HG03175 (cell line): ENCODE measurements at regions not wholly inside any gene's neighbourhood (a gene's known extent, or its start where the extent isn't known, plus 50 kb on each side); places are given as distances from the start of the nearest gene placed in this dataset.

Source experiments
- ATAC-seq: cut with Tn5 transposase; IDR thresholded peaks from one replicate; pipeline ENCODE4 v1.9.1; 2021; ENCODE audit warnings: mild to moderate bottlenecking, moderate library complexity; ENCODE audit not compliant: unreplicated experiment

DNA sequence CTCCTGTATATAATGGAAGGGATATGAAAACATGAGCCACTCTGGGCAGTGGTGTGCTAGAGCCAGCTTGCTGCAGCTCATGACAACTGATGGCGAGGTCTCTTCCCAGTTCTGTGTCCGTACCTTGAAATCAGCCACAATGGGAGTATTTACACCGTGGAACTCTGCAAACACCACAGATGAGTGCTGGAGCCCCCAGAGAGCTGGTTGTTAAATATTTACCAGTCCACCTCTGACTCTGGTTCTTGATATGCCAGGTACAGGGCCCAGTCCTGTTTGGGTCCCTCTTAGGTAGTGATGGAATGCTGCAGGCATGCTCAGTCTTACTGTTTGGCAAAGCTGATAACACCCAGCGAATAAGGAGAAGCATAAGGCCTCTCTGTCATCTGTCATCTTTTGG is 116.1 kb upstream of the GLI2 start:
- ATAC-seq, result no peak

DNA sequence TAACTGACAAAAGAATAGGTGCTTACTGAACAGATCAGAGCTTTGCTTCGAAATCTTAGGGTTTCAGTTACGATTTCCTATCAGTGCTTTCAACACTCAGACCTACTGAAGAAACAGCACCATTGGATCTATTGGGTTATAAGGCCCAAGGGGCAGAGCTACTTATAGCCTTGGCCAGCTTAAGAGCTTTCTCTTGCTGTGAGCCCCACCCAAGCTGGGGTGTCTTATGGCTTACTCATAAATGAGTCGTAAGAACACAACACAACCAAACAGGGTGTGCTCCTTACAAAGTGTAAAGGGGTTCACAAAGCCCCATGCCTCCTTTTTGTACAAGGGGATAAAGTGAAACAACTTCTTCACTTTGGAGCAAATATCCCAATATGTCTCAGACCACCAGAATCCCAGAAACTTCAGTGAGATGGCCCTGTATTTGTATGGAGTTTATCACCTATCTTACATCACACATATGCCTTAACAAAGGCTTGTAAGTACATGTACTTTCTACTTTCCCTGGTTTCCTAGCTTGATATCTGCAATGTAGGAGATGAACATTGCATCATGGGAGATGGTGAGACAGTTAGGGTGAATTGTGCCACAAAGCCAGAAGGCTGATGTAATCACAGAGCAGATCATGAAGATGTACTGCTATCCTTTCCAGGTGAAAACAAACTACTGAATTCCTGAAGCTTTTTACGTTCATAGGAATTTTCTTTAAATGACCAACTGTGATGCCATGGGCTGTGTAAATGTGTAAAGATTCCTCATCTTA is 115.5 kb upstream of the GLI2 start:
- ATAC-seq, result no peak

DNA sequence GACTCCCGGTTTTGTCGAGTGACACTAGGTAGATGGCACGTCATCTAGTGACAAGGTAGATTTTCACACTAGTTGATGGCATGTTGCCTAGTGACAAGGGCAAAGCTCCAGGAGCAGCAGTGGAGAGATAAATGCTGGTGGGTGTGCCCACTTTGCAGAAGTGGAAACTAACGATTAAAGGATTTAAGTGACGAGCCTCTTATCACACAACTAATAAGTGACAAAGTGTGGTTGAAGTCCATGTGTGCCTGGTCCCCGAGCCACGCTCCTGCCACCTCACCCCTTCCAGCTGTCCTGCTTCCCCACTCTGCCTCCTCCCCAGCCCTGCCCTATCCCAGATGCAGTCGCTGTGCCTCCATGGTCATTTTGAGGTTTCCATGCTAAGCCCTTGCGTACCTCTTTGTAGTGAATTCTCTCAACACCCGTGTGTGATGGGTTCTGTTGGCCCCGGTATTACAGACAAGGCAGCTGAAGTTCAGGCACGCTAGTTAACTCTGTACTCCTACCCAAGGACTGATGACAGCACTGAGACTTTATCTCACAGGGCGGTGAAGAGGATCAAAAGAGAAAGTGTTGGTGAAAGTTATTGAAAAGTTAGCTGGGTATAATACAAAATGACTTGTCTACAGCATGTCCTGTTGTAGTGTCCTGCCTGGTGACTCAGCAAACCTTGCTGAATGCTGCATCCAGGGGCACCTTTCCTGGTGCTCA is 113.4 kb upstream of the GLI2 start:
- ATAC-seq, result no peak

DNA sequence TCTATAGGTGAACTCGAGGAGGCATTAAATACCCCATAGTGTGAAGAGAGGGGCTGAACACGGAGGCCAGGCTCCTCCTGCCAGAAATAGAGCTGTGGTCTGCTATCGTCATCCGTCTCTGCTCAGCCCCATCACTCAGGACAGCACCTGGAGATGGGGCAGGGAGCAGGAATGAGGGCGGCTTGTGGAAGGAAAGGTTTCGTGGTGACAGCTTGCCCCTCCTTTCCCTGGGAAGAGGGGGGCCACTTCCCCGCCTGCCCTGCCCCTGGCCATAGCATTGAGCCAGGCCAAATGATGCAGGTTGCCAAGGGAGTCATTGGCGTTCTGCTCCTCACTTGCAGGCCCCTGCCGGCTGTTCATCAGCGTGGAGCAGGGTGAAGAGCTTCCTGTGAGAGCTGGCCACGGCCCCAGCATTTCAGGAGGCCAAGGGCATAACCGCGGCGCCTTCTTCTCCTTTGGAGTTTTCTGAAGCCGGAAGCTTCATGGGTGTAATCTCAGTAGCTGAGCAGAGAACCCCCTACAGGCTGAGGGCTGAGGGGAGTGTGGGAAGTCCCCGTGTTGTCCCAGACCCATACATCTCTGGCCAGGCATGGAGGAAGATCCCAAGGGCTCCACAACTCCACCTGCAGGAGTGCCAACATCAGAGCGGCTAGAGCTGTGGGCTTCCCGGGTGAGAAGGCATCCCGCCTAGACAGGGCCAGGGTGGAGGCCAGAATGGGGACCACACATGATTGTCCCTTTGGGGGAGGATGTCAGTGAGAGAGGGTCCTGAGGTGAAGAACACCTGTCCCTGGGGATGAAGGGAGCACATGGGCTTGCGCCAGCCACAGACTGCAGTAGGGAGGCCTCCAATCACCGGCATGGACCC is 112.5 kb upstream of the GLI2 start:
- no peak for ATAC-seq

DNA sequence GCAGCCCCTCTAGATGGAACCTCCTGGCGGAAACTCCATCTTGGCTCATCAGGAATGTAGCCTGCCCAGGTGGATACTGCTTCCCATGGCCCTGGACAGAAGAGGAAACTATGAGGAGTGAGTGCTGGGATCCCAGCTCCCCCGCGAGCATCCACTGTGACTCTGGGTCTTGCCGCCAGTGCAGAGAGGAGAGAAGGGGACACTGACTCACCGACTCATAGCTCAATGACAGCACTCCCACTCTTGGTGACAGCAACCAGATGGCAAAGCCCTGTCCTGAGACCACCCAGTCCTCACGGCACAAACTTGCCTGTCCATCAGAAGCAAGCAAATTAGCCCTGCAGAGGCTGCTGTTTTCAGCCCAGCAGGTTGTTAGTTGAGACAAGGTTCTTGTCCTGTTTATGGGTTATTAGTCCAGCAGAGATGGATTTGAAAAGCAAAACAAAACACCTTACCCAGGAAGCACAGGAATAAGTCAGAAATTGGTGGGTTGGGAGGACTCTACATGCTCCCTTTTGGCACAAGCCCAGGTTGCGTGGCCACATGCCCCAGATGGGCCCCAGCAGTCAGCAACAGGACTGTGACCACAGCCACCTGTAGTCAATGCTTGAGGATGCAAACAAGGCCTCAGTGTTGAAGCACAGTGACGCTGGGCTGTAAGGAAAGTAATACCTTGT is 111.5 kb upstream of the GLI2 start:
- ATAC-seq, result no peak

DNA sequence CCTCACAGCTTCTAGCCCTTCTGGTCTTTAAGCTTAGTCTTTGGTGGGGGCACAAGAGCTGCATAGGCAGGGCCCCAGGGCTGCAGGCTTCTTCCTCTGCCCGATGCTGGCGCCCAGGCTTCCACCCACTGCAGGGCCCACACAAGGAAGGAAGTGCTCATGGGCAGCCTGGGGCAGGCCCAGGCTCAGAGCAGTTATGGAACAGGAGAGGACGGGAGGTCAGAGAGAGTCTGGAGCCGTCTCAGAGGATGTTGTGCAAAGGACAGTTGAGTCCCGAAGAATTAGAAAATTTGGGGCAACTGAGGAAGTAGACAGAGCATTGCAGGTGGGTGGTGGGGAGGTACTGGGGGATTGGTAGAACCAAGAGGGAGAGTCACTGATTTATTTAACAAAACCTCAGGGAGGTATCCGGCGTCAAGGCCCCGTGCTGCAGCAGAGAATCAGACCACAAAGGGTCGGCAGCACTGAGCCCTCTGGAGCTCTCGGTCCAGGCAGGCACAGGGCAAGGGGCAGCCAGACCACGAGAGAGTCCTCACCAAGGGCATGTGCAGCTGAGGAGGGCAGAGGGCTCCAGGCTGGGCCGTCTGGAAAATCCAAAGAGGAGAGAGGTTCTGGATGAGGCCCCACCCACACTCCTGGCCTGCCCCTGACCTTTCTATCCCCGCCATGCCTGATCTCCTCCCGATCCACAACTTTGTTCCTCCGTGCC is 110.8 kb upstream of the GLI2 start:
- ATAC-seq, result no peak

DNA sequence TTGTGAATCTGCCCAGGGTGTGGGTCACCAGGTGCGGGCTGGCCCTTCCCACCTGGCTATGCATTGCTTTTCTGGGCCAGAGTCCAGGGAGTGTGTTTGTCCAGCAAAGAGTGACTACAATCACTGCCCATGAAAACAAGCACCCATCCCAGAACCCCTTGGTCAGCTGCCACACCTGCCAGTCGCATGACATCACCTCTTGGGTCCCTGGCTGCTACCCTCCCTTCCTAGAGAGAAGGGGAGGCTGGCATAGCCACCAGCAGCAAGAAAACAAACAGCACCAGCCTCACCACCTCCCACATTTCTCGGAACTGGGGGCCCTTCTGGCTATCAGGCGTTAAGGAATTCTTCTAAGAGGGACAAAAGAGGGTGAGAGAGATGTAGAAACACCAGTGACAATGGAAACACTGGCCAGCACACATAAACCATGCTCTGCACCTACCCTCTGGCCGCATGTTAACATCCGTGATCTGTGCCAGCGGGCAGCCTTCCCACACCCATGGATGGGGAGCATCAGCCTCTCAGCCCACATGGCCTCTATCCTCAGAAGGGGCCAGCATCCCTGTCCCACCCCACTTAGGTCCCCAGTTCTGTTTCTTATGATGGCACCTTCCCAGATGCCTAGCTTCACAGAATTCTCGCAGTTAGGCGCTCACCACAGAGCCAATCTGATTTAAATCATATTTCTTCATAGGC is 109.7 kb upstream of the GLI2 start:
- no peak for ATAC-seq

DNA sequence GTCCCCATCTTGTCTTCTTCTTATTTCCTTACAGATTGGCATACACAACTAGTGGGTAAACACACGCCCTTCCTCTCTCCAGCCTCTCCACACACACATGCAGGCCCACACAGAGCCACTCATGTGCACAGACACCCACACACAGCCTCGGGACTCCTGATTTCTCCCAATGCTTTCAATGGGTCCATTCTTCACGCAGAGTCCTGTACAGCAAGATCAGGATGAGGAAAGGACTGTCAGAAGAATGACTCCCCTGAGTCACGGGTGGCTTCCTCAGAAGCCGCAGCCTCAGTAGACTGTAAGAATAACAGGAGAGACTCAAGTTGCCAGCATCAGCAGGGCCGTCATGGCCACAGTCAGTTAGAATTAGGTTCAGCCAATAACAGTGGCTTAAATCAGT is 109.1 kb upstream of the GLI2 start:
- ATAC-seq, result no peak

DNA sequence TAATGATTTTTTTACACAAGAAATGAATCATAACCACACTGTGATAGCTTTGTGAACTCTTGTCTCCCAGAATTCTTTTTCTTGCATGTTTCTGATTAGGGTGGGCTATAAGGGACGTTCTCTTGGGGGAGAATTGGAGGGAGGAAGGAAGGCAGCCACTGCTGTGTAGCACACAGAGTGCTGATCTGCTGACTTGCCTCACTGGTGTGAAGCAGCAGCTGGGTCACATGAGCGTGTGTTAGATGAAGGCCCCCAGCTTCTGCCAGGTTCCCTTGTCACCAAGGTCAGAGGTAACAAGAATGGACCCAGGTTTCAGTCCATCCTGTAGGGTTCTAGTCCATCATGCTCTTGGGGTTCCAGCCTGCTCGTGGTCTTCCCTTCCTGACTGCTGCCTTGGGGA is 107.4 kb upstream of the GLI2 start:
- no peak for ATAC-seq

DNA sequence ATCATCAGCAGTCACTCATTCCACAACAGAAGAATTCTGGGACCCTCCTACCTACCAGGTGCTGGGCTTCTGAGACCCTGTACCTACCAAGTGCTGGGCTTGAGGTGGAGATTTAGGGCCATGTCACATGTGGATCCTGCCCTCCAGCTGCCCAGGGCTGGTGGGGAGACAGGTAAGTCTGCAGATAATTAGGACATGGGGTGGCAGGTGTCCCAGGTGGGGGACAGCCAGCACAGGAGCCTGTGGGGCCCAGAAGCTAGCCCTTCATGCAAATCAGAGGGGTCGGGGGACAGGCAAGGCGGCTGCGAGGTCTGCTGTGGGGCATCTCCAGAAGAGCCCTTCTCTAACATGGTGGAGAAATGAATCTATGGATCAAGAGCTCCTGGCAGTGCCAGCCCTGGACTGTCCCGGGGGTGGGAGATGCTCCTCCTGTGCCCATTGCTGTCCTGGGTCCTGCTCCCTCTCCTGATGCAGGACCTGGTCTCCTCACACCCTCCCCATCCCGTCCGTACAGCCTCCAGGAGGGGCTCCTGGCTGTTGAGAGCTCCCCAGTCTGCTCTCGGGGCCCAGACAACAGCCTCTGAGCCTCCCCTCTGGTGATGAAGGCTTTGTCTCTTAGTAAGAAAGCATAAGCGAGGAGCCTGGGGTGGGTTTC is 106.3 kb upstream of the GLI2 start:
- ATAC-seq, result no peak

DNA sequence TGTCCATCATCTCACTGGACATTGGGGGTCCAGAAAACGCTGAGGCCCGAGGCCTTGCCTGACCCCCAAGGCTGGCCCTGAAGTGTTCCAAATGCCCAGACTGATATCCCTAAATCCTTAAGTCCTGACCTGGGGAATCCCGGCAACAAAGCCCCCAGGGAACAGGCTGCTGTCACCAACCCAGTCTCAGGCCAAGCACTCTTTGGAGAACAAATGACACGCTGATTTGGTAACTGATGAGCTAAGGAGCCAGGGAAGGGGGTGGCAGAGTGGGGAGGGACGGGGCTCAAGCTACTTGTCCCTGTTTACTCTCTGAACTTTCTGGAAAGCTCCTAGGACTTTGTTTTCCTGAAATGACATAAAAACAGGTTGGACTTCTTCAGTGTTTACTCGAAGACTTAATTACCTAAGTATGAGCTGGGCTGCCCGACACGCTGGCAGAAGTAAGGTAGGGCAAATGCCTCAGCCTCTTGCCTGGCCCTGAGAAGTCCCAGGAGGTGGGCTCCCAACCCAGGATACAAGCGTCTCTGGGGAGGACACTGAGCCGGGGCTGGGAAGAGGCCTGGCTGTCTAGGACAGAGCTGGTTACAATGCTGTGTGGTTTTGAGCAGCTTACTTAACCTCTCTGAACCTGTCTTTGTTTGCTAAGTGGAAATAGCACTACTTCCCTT is 105.5 kb upstream of the GLI2 start:
- no peak for ATAC-seq

DNA sequence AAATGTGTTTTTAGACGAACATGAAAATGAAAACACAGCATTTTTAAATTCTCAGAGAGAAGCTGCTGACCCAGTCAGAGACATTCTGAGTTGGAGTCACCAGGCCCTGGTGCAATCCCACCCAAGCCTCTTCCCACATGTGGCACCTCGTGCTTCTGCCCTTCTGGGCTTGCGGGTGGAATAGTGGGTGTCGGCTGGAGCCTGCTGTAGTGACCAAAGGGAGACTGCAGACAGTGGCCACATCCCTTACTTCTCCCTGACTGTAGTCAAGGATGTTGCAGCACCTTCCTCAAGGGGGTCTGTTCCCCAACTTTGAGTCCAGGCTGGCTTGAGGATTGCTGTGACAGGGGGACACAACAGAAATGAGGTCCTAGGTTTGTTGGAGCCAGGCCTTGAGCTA is 104.4 kb upstream of the GLI2 start:
- ATAC-seq, result no peak

DNA sequence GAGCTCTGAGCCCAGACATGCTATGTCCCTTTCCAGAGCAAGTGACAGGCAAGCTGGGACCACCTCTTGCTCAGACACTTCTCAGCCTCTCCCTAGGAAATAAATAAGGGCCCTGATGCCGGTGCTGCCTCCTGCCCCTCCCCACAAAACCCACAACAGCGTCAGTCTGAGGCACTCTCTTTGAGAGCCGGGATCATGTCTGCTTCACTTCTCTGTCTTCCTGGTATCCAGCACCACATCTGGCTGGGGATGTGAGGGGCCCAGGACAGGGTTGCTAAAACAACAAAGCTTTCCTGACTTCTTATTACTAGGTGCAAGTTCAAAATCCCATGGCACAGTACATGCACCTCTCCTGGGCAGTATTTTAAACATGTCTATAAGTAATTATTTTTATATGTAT is 103.9 kb upstream of the GLI2 start:
- ATAC-seq, result no peak

DNA sequence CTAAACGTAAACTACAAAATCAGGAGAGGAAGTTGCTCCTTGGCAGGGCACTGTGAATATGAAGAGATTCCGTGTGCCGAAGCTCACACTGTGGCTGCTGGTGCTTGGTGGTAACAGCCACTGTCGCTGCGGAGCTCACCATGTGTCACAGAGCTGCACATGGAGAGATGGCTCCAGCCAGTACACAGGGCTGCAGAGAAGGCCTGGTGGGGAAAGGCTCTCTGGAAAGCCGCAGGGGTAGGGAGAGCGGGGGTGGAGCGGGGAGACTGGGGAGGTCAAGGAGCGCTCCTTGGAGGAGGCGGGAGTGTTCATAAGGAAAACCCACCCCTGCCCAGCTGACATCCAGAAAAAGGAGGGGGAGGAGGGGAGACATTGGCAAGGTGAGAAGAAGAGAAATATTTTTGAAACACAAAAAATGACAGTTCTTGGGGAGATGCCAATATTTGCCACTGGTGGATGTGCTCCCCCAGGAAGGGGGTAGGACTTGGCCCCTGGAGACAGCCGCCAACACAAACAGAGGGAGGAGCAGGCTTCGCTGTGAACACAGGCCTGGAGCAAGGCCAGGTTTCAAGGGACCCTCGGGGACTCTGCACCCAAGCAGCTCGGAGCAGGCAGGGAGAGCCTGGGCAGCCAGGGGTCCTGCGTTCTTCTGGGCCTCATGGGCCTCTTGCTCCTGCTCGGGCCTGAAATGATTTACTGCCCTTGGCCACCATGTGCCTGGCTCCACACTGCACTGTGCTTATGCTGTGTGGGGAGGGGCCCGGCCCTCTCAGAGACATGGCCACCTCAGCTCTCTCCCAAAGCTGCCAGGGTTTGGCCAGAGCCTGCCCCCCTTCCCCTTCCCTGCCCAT is 102.6 kb upstream of the GLI2 start:
- no peak for ATAC-seq

DNA sequence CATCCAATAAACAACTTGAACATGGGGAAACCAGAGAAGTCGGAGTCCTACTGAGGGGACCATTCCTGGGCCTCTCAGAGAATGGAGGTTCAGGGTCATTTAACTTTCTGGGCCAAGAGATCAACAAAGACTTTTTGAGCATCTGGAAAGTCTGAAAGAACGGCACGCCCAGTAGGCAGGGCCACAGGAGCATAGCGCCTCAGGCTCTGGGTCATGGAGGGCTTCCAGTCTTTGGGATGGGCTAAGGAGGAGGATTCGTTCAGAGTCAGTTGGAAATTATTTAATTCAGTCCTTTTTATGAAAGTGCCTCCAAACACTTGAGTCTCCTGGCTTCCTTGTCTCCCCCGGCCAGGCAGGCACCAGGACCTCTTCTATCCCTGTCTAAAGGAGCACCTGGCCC is 101.1 kb upstream of the GLI2 start:
- no peak for ATAC-seq

DNA sequence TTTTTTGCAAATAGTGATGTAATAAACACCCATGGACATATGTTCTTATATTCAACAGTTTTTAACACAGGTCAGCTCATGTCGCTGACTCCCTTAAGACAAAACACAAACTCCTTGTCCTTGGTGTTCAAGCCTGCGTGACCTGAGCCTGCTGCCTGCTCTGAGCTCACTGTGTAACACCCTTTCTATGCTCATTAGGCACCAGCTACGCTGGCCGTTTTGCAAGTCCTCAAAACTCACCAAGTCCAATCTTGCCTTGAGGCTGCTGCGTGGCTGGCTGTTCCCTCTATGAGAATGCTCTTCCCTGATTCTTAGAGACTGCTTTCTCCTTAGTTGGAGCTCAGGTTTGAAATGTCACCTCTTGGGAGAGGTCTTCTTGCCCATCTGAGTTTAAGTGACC is 100.5 kb upstream of the GLI2 start:
- no peak for ATAC-seq

DNA sequence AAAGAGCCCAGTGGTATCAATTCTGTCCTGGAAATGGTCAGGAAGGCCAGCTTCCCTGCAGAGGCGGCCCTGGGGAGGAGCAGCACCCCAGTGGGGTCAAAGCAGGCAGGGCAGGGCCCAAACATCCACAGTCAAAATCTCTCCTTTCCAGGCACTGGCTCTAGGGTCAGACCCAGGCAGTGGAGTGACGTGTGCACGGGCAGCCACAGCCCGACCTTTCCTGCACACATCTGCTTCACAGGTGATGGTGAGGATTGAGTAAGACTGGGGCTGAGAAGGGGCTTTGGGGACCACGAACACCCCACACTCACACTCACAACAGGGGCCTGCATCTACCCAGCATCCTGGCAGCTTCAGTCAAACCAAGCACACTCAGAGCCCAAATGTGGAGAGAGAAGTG is 97.8 kb upstream of the GLI2 start:
- ATAC-seq, result no peak

DNA sequence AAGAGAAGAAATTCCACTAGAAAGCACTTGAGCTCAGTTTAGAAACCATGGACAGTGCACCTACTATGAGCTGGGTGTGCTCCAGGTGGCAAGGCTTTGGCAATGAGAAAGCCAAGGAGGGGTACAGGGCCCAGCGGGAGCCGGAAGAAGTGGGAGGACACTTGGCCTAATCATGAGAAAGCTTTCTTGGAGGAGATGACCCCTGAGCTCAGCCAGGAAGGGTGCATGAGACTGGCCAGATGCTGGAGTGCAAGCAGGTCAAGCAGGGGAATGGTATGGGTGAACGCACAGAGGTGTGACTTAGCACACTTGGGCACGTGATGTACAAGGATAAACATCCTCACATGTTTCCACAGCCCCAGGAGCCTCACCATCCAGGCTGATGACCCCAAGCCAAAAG is 97.2 kb upstream of the GLI2 start:
- ATAC-seq, result no peak
